K562 (cell line): ENCODE measurements at regions not wholly inside any gene's neighbourhood (a gene's known extent, or its start where the extent isn't known, plus 50 kb on each side); places are given as distances from the start of the nearest gene placed in this dataset.

Experiments
- ATAC-seq: fragments of 200-7000 bp; cut with Tn5 transposase; 3 replicates; pipeline ENCODE4 v1.9.1; 2020; ENCODE audit warnings: moderate library complexity
- BruUV-seq: library from RNA; stranded (reverse); fragments of 400-500 nt; replicated peaks from 2 replicates; lab custom pipeline; 2021; lab: Mats Ljungman, UMichigan
- CTCF ChIA-PET: fragments of 300-600 bp; formaldehyde crosslinking; extraction: SDS; loops from one replicate; lab custom pipeline; 2021; ENCODE audit warnings: low intra/inter-chr PET ratio; lab: Yijun Ruan, JAX
- POLR2A ChIA-PET: fragments of 300-600, 350-650 bp; sonication (Branson Sonifier 250); formaldehyde crosslinking; extraction: SDS; loops from one replicate; lab custom pipeline; 2021; ENCODE audit warnings: antibody characterized with exemption, inconsistent platforms; lab: Yijun Ruan, JAX
- DNase-seq, 4 experiments: peaks; one replicate each; pipeline versions ENCODE4 v3.0.0 to v3.0.0-alpha.2; 2011 to 2018; ENCODE audit warnings: low spot score in 3 of 4, mixed read lengths in 3 of 4; ENCODE audit errors: extremely low read depth in 1 of 4
- FAIRE-seq: peaks from 2 replicates; lab custom pipeline; 2011; peaks lifted over from hg19 to GRCh38; lab: Jason Lieb, UNC
- H2AFZ ChIP-seq: 2 replicates; pipeline ENCODE4 v1.6.0; 2011; ENCODE audit warnings: low read depth, low read length, control low read depth, inconsistent platforms
- H3K27ac ChIP-seq: fragments of 200-600 bp; 3 replicates; pipeline ENCODE4 v1.8.0; 2011; ENCODE audit warnings: low read depth, mild to moderate bottlenecking, control low read depth, inconsistent platforms, low read length, moderate library complexity, mixed read lengths; ENCODE audit errors: extremely low read depth
- H3K27me3 ChIP-seq, 2 experiments: fragments of 300-600 bp in 1 of 2; 2 replicates in 1 of 2; 3 replicates in 1 of 2; pipeline versions ENCODE4 v1.6.0 to v1.8.0; 2011; ENCODE audit warnings: inconsistent platforms in 2 of 2, low read length in 2 of 2, mild to moderate bottlenecking in 1 of 2, mixed read lengths in 1 of 2, moderate library complexity in 1 of 2; ENCODE audit not compliant: control insufficient read depth in 2 of 2, insufficient read depth in 2 of 2
- H3K36me3 ChIP-seq: fragments of 300-600 bp; 3 replicates; pipeline ENCODE4 v1.8.0; 2011; ENCODE audit warnings: mild to moderate bottlenecking, low read length, inconsistent platforms; ENCODE audit not compliant: control insufficient read depth, insufficient read depth
- H3K4me1 ChIP-seq, 2 experiments: fragments of 200-600 bp in 1 of 2; replicated peaks in 1 of 2; 2 replicates in 1 of 2; 3 replicates in 1 of 2; pipeline versions ENCODE4 v1.5.1 to v1.8.0; 2011; ENCODE audit warnings: inconsistent platforms in 2 of 2, low read length in 2 of 2, mild to moderate bottlenecking in 1 of 2, mixed read lengths in 1 of 2, moderate library complexity in 1 of 2; ENCODE audit not compliant: control insufficient read depth in 2 of 2, insufficient read depth in 2 of 2
- H3K4me2 ChIP-seq: 2 replicates; pipeline ENCODE4 v1.6.1; 2011; ENCODE audit warnings: low read length, control low read depth, inconsistent platforms, mixed read lengths; ENCODE audit not compliant: insufficient read depth
- H3K4me3 ChIP-seq: fragments of 200-600 bp; sonication (generic), shearing (Covaris generic); 2 replicates; pipeline ENCODE4 v1.5.1; 2016; ENCODE audit warnings: control low read depth, inconsistent platforms
- H3K79me2 ChIP-seq: fragments of 200-600 bp; 3 replicates; pipeline ENCODE4 v1.8.0; 2011; ENCODE audit warnings: low read length, inconsistent platforms; ENCODE audit not compliant: control insufficient read depth, insufficient read depth
- H3K9ac ChIP-seq, 2 experiments: 2 replicates each; pipeline versions ENCODE4 v1.6.0 to v1.6.1; 2011; ENCODE audit warnings: low read depth in 2 of 2, low read length in 2 of 2, control low read depth in 1 of 2, inconsistent platforms in 1 of 2, mild to moderate bottlenecking in 1 of 2, mixed read lengths in 1 of 2; ENCODE audit not compliant: insufficient read depth in 1 of 2
- H3K9me1 ChIP-seq: one replicate; pipeline ENCODE4 v1.6.0; 2011; ENCODE audit warnings: inconsistent platforms, mild to moderate bottlenecking, low read length, moderate library complexity; ENCODE audit not compliant: control insufficient read depth, insufficient read depth
- H3K9me3 ChIP-seq: replicated peaks from 2 replicates; pipeline ENCODE4 v1.5.1; 2011; ENCODE audit warnings: low read depth, low read length, inconsistent platforms; ENCODE audit not compliant: control insufficient read depth, insufficient read depth
- H4K20me1 ChIP-seq: replicated peaks from 2 replicates; pipeline ENCODE4 v1.6.1; 2011; ENCODE audit warnings: low read length, inconsistent platforms, mixed read lengths; ENCODE audit not compliant: control insufficient read depth, insufficient read depth
- CHD1 ChIP-seq: fragments of 200-600 bp; sonication (generic); IDR thresholded peaks from one replicate; pipeline ENCODE4 v1.6.1; 2012; ENCODE audit warnings: mild to moderate bottlenecking, moderate library complexity, low read length, inconsistent platforms
- POLR2AphosphoS2 ChIP-seq: IDR thresholded peaks from 2 replicates; pipeline ENCODE4 v1.6.1; 2012; ENCODE audit warnings: low read length, improper control_type of control experiment
- POLR2G ChIP-seq: fragments of 200-400 bp; formaldehyde crosslinking; IDR thresholded peaks from 2 replicates; pipeline ENCODE4 v1.6.1; 2017; ENCODE audit warnings: low read depth, mild to moderate bottlenecking, antibody characterized with exemption, low read length, moderate library complexity
- WGBS: fragments of 100-300 bp; shearing (Covaris generic); methylation state at CpG from one replicate; pipeline ENCODE4 v1.1.6; 2016; ENCODE audit warnings: low coverage, mixed read lengths; ENCODE audit not compliant: insufficient coverage; ENCODE audit errors: missing lambda C conversion rate; 5-methylcytosine and 5-hydroxymethylcytosine counted together
- in situ Hi-C: fragments of 300-500 bp; cut with MboI; formaldehyde crosslinking; loops from 4 replicates; pipeline ENCODE4 v1.15.0; 2018; ENCODE audit warnings: inconsistent platforms, mixed read lengths
- intact Hi-C: fragments of 100-400 bp; cut with micrococcal nuclease; formaldehyde crosslinking; loops from 2 replicates; pipeline ENCODE4 v1.14.2; 2022
- TF ChIP-seq, protein P1 (sequence below): sonication (generic); formaldehyde crosslinking; IDR thresholded peaks from 2 replicates; pipeline ENCODE4 v1.8.0; 2023; ENCODE audit warnings: mild to moderate bottlenecking, missing genetic modification reagents

DNA sequence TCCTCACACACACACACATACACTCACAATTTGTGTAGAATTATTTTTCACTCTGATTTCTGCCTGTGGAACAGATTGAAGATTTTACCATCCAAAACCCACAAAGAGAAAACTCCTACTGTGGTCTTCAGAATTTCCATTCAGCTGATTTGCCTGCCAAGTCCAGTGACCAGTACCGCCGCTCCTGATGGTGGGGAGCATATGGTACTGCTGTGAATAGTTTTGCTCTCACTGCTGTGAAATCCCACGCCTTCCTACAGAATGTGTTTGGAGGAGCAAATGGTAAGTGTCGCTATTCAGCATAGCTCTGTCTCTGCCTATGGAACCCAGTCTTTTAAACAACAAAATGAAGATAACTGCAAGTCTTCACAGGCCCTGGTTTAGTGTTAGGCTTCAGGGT lies 629.5 kb downstream of the LMO4 start:
- Histone ChIP-seq H4K20me1 (no peaks in the 10 kb centered on the region), H3K27ac (no peak overlapping the region), H2AFZ (no peak overlapping the region), H3K79me2 (no peaks in the 10 kb centered on the region), H3K9me1 (no peaks in the 10 kb centered on the region), H3K36me3 (no peaks in the 10 kb centered on the region), H3K9me3 (no peaks in the 10 kb centered on the region), H3K27me3 (no peaks in the 10 kb centered on the region), H3K4me1 (no peaks in the 10 kb centered on the region), H3K4me2 (no peak overlapping the region), H3K4me3 (no peak overlapping the region), H3K9ac (no peak overlapping the region)
- intact Hi-C loops: loop anchor here (10.0 kb wide), 1 partner anchor 463 kb away; no protein-coding TSS in a partner anchor
- ATAC-seq (no peak), FAIRE-seq (no peak), DNase-seq (no peak)
- 0% methylated on average over 4 of the region's 4 CpGs for WGBS
- in situ Hi-C loops: no loop called here
- no peak for TF ChIP-seq POLR2G
- no peak for TF ChIP-seq POLR2AphosphoS2
- ChIA-PET CTCF (no interaction called here), POLR2A (no interaction called here)
- BruUV-seq: no TSS peak

GRCh38 chr1:87958716-87959115 lies 630.0 kb downstream of the LMO4 start:
- intact Hi-C loops: loop anchor here (10.0 kb wide), 1 partner anchor 464 kb away; no protein-coding TSS in a partner anchor
- H3K36me3 ChIP-seq: no peaks in the 10 kb centered on the region
- no peak overlapping the region for H3K4me3 ChIP-seq
- 0% methylated on average over 1 of the region's 1 CpG for WGBS
- H4K20me1 ChIP-seq: no peaks in the 10 kb centered on the region
- BruUV-seq: no TSS peak
- H3K4me1 ChIP-seq: no peaks in the 10 kb centered on the region
- CTCF ChIA-PET: no interaction called here
- H3K9ac ChIP-seq: no peak overlapping the region
- no peaks in the 10 kb centered on the region for H3K27me3 ChIP-seq
- DNase-seq: no peak
- no peak overlapping the region for H2AFZ ChIP-seq
- H3K4me2 ChIP-seq: no peak overlapping the region
- H3K79me2 ChIP-seq: no peaks in the 10 kb centered on the region
- no peaks in the 10 kb centered on the region for H3K9me1 ChIP-seq
- no peak overlapping the region for H3K27ac ChIP-seq
- TF ChIP-seq CHD1: no peak
- TF ChIP-seq, protein P1, sequence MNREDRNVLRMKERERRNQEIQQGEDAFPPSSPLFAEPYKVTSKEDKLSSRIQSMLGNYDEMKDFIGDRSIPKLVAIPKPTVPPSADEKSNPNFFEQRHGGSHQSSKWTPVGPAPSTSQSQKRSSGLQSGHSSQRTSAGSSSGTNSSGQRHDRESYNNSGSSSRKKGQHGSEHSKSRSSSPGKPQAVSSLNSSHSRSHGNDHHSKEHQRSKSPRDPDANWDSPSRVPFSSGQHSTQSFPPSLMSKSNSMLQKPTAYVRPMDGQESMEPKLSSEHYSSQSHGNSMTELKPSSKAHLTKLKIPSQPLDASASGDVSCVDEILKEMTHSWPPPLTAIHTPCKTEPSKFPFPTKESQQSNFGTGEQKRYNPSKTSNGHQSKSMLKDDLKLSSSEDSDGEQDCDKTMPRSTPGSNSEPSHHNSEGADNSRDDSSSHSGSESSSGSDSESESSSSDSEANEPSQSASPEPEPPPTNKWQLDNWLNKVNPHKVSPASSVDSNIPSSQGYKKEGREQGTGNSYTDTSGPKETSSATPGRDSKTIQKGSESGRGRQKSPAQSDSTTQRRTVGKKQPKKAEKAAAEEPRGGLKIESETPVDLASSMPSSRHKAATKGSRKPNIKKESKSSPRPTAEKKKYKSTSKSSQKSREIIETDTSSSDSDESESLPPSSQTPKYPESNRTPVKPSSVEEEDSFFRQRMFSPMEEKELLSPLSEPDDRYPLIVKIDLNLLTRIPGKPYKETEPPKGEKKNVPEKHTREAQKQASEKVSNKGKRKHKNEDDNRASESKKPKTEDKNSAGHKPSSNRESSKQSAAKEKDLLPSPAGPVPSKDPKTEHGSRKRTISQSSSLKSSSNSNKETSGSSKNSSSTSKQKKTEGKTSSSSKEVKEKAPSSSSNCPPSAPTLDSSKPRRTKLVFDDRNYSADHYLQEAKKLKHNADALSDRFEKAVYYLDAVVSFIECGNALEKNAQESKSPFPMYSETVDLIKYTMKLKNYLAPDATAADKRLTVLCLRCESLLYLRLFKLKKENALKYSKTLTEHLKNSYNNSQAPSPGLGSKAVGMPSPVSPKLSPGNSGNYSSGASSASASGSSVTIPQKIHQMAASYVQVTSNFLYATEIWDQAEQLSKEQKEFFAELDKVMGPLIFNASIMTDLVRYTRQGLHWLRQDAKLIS (CRISPR knock-in tag): no peak
- no peak for FAIRE-seq
- H3K9me3 ChIP-seq: no peaks in the 10 kb centered on the region
- POLR2A ChIA-PET: no interaction called here
- in situ Hi-C loops: no loop called here
- ATAC-seq: no peak
